ENCODE measurements at regions not wholly inside any gene's neighbourhood (a gene's known extent, or its start where the extent isn't known, plus 50 kb on each side); places are given as distances from the start of the nearest gene placed in this dataset.

- DNase-seq (ENCODE audit: low read depth, low spot score), result no peak
- no peak overlapping the region for H3K27ac ChIP-seq
These were observed 341.5 kb upstream of the TMPO start for GRCh38 chr12:98173773-98174427.

- DNase-seq (ENCODE audit: low read depth, low spot score), result no peak
- no peak overlapping the region for H3K27ac ChIP-seq
These were observed 341.0 kb upstream of the TMPO start for GRCh38 chr12:98174428-98174809.

- DNase-seq (ENCODE audit: low read depth, low spot score), result no peak
- H3K27ac ChIP-seq, result no peak overlapping the region
These were observed 337.3 kb upstream of the TMPO start for GRCh38 chr12:98178126-98178525.

GRCh38 chr12:98179151-98179550 is 336.2 kb upstream of the TMPO start:
- no peak overlapping the region for H3K27ac ChIP-seq

GRCh38 chr12:98180603-98181002 is 334.8 kb upstream of the TMPO start:
- no peak for DNase-seq (ENCODE audit: low read depth, low spot score)
- H3K27ac ChIP-seq, result no peak overlapping the region

More at GRCh38 chr12:98179151-98179550, 336.2 kb upstream of the TMPO start:
- DNase-seq (ENCODE audit: low read depth, low spot score), result no peak

- no peak for DNase-seq (ENCODE audit: low read depth, low spot score)
- H3K27ac ChIP-seq, result no peak overlapping the region
These were observed 332.6 kb upstream of the TMPO start for GRCh38 chr12:98182821-98183220.

GRCh38 chr12:98185606-98186005 is 329.8 kb upstream of the TMPO start:
- no peak for DNase-seq (ENCODE audit: low read depth, low spot score)
- no peak overlapping the region for H3K27ac ChIP-seq

- no peak overlapping the region for H3K27ac ChIP-seq
These were observed 326.7 kb upstream of the TMPO start for GRCh38 chr12:98188650-98189077.

GRCh38 chr12:98194591-98194990 is 320.8 kb upstream of the TMPO start:
- no peak for DNase-seq (ENCODE audit: low read depth, low spot score)

More at GRCh38 chr12:98188650-98189077, 326.7 kb upstream of the TMPO start:
- no peak for DNase-seq (ENCODE audit: low read depth, low spot score)

GRCh38 chr12:98198261-98198982 is 317.0 kb upstream of the TMPO start:
- no peak for DNase-seq (ENCODE audit: low read depth, low spot score)
- H3K27ac ChIP-seq, result no peak overlapping the region

More at GRCh38 chr12:98194591-98194990, 320.8 kb upstream of the TMPO start:
- H3K27ac ChIP-seq, result no peak overlapping the region

GRCh38 chr12:98208816-98209215 is 306.6 kb upstream of the TMPO start:
- H3K27ac ChIP-seq, result no peak overlapping the region
- no peak for DNase-seq (ENCODE audit: low read depth, low spot score)

GRCh38 chr12:98211909-98212695 is 303.3 kb upstream of the TMPO start:
- DNase-seq (ENCODE audit: low read depth, low spot score), result no peak
- H3K27ac ChIP-seq, result no peak overlapping the region

- no peak overlapping the region for H3K27ac ChIP-seq
- DNase-seq (ENCODE audit: low read depth, low spot score), result no peak
These were observed 301.8 kb upstream of the TMPO start for GRCh38 chr12:98213556-98213955.

- H3K27ac ChIP-seq, result no peak overlapping the region
- no peak for DNase-seq (ENCODE audit: low read depth, low spot score)
These were observed 298.1 kb upstream of the TMPO start for GRCh38 chr12:98217257-98217656.

GRCh38 chr12:98220636-98221035 is 294.8 kb upstream of the TMPO start:
- no peak overlapping the region for H3K27ac ChIP-seq
- DNase-seq (ENCODE audit: low read depth, low spot score), result no peak

GRCh38 chr12:98221243-98221808 is 294.1 kb upstream of the TMPO start:
- no peak overlapping the region for H3K27ac ChIP-seq
- no peak for DNase-seq (ENCODE audit: low read depth, low spot score)

- H3K27ac ChIP-seq, result no peak overlapping the region
- no peak for DNase-seq (ENCODE audit: low read depth, low spot score)
These were observed 293.3 kb upstream of the TMPO start for GRCh38 chr12:98222135-98222534.

- no peak overlapping the region for H3K27ac ChIP-seq
- DNase-seq (ENCODE audit: low read depth, low spot score), result no peak
These were observed 290.7 kb upstream of the TMPO start for GRCh38 chr12:98224584-98225221.

GRCh38 chr12:98227162-98227561 is 288.2 kb upstream of the TMPO start:
- DNase-seq (ENCODE audit: low read depth, low spot score), result no peak
- H3K27ac ChIP-seq, result no peak overlapping the region

Measured in epithelial cell of prostate (primary cell).